ENCODE measurements at regions not wholly inside any gene's neighbourhood (a gene's known extent, or its start where the extent isn't known, plus 50 kb on each side); places are given as distances from the start of the nearest gene placed in this dataset.

GRCh38 chr2:193584522-193584938 is 1389.8 kb upstream of the TMEFF2 start (continued):
- TF ChIP-seq ZKSCAN5 (CRISPR knock-in tag; IDR thresholded peaks at IDR 0.05) (0 out of 2 replicates have a peak, but pooled peaks have one; percentile 21), FOXO1 (CRISPR knock-in tag; IDR thresholded peaks at IDR 0.05) (peak; percentile 29; the same call in 1 of the 2 replicates), NCOA5 (CRISPR knock-in tag; IDR thresholded peaks at IDR 0.05) (no peak), CBX1 (IDR thresholded peaks at IDR 0.05; ENCODE audit: low read depth) (peak; percentile 26), ARNT2 (CRISPR knock-in tag; IDR thresholded peaks at IDR 0.05; ENCODE audit: low read depth) (no peak), NCOA1 (CRISPR knock-in tag; IDR thresholded peaks at IDR 0.05) (no peak), FOXC1 (CRISPR knock-in tag; IDR thresholded peaks at IDR 0.05; ENCODE audit: borderline replicate concordance) (0 out of 2 replicates have a peak, but pooled peaks have one; percentile 2), MXD4 (CRISPR knock-in tag; IDR thresholded peaks at IDR 0.05) (no peak), STAG1 (CRISPR knock-in tag; IDR thresholded peaks at IDR 0.05) (peak; percentile 95), HNRNPLL (IDR thresholded peaks at IDR 0.05; ENCODE audit: low read depth, low read length, poor library complexity, severe bottlenecking) (no peak), SMARCC2 (IDR thresholded peaks at IDR 0.05) (no peak)
- TF ChIP-seq, protein P1, sequence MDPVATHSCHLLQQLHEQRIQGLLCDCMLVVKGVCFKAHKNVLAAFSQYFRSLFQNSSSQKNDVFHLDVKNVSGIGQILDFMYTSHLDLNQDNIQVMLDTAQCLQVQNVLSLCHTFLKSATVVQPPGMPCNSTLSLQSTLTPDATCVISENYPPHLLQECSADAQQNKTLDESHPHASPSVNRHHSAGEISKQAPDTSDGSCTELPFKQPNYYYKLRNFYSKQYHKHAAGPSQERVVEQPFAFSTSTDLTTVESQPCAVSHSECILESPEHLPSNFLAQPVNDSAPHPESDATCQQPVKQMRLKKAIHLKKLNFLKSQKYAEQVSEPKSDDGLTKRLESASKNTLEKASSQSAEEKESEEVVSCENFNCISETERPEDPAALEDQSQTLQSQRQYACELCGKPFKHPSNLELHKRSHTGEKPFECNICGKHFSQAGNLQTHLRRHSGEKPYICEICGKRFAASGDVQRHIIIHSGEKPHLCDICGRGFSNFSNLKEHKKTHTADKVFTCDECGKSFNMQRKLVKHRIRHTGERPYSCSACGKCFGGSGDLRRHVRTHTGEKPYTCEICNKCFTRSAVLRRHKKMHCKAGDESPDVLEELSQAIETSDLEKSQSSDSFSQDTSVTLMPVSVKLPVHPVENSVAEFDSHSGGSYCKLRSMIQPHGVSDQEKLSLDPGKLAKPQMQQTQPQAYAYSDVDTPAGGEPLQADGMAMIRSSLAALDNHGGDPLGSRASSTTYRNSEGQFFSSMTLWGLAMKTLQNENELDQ (CRISPR knock-in tag; IDR thresholded peaks at IDR 0.05; ENCODE audit: borderline replicate concordance) = no peak
- TF ChIP-seq, protein P2, sequence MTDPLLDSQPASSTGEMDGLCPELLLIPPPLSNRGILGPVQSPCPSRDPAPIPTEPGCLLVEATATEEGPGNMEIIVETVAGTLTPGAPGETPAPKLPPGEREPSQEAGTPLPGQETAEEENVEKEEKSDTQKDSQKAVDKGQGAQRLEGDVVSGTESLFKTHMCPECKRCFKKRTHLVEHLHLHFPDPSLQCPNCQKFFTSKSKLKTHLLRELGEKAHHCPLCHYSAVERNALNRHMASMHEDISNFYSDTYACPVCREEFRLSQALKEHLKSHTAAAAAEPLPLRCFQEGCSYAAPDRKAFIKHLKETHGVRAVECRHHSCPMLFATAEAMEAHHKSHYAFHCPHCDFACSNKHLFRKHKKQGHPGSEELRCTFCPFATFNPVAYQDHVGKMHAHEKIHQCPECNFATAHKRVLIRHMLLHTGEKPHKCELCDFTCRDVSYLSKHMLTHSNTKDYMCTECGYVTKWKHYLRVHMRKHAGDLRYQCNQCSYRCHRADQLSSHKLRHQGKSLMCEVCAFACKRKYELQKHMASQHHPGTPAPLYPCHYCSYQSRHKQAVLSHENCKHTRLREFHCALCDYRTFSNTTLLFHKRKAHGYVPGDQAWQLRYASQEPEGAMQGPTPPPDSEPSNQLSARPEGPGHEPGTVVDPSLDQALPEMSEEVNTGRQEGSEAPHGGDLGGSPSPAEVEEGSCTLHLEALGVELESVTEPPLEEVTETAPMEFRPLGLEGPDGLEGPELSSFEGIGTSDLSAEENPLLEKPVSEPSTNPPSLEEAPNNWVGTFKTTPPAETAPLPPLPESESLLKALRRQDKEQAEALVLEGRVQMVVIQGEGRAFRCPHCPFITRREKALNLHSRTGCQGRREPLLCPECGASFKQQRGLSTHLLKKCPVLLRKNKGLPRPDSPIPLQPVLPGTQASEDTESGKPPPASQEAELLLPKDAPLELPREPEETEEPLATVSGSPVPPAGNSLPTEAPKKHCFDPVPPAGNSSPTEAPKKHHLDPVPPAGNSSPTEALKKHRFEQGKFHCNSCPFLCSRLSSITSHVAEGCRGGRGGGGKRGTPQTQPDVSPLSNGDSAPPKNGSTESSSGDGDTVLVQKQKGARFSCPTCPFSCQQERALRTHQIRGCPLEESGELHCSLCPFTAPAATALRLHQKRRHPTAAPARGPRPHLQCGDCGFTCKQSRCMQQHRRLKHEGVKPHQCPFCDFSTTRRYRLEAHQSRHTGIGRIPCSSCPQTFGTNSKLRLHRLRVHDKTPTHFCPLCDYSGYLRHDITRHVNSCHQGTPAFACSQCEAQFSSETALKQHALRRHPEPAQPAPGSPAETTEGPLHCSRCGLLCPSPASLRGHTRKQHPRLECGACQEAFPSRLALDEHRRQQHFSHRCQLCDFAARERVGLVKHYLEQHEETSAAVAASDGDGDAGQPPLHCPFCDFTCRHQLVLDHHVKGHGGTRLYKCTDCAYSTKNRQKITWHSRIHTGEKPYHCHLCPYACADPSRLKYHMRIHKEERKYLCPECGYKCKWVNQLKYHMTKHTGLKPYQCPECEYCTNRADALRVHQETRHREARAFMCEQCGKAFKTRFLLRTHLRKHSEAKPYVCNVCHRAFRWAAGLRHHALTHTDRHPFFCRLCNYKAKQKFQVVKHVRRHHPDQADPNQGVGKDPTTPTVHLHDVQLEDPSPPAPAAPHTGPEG (CRISPR knock-in tag; IDR thresholded peaks at IDR 0.05) = no peak
- TF ChIP-seq, protein P3, sequence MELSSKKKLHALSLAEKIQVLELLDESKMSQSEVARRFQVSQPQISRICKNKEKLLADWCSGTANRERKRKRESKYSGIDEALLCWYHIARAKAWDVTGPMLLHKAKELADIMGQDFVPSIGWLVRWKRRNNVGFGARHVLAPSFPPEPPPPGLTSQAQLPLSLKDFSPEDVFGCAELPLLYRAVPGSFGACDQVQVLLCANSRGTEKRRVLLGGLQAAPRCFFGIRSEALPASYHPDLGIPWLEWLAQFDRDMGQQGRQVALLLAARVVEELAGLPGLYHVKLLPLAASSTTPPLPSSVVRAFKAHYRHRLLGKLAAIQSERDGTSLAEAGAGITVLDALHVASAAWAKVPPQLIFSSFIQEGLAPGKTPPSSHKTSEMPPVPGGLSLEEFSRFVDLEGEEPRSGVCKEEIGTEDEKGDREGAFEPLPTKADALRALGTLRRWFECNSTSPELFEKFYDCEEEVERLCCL (CRISPR knock-in tag; IDR thresholded peaks at IDR 0.05; ENCODE audit: borderline replicate concordance) = no peak
- TF ChIP-seq, protein P4, sequence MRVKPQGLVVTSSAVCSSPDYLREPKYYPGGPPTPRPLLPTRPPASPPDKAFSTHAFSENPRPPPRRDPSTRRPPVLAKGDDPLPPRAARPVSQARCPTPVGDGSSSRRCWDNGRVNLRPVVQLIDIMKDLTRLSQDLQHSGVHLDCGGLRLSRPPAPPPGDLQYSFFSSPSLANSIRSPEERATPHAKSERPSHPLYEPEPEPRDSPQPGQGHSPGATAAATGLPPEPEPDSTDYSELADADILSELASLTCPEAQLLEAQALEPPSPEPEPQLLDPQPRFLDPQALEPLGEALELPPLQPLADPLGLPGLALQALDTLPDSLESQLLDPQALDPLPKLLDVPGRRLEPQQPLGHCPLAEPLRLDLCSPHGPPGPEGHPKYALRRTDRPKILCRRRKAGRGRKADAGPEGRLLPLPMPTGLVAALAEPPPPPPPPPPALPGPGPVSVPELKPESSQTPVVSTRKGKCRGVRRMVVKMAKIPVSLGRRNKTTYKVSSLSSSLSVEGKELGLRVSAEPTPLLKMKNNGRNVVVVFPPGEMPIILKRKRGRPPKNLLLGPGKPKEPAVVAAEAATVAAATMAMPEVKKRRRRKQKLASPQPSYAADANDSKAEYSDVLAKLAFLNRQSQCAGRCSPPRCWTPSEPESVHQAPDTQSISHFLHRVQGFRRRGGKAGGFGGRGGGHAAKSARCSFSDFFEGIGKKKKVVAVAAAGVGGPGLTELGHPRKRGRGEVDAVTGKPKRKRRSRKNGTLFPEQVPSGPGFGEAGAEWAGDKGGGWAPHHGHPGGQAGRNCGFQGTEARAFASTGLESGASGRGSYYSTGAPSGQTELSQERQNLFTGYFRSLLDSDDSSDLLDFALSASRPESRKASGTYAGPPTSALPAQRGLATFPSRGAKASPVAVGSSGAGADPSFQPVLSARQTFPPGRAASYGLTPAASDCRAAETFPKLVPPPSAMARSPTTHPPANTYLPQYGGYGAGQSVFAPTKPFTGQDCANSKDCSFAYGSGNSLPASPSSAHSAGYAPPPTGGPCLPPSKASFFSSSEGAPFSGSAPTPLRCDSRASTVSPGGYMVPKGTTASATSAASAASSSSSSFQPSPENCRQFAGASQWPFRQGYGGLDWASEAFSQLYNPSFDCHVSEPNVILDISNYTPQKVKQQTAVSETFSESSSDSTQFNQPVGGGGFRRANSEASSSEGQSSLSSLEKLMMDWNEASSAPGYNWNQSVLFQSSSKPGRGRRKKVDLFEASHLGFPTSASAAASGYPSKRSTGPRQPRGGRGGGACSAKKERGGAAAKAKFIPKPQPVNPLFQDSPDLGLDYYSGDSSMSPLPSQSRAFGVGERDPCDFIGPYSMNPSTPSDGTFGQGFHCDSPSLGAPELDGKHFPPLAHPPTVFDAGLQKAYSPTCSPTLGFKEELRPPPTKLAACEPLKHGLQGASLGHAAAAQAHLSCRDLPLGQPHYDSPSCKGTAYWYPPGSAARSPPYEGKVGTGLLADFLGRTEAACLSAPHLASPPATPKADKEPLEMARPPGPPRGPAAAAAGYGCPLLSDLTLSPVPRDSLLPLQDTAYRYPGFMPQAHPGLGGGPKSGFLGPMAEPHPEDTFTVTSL (CRISPR knock-in tag; IDR thresholded peaks at IDR 0.05; ENCODE audit: borderline replicate concordance) = no peak
